Esophagus squamous epithelium (tissue), 5 donors: ENCODE measurements at regions not wholly inside any gene's neighbourhood (a gene's known extent, or its start where the extent isn't known, plus 50 kb on each side); places are given as distances from the start of the nearest gene placed in this dataset.

Experiments
- DNase-seq: peaks from one replicate; lab custom pipeline; 2025; lab: John Stamatoyannopoulos, UW
- H3K27ac ChIP-seq, 4 donors: fragments of 200-600 bp; sonication (generic); one replicate each; pipeline ENCODE4 v1.5.1; 2016 to 2019; ENCODE audit warnings: mild to moderate bottlenecking in 1 of 4
- H3K27me3 ChIP-seq, 4 donors: fragments of 200-600 bp; sonication (generic); 1 replicate in 3 of 4; 2 replicates in 1 of 4; pipeline versions ENCODE4 v1.5.1 to v1.6.0; 2017 to 2021; ENCODE audit warnings: antibody characterized with exemption in 1 of 4
- H3K36me3 ChIP-seq, 3 donors: fragments of 200-600 bp; sonication (generic); one replicate each; pipeline ENCODE4 v1.5.1; 2016 to 2019
- H3K4me1 ChIP-seq, 3 donors: fragments of 200-600 bp; sonication (generic); one replicate each; pipeline ENCODE4 v1.5.1; 2017 to 2019
- H3K4me3 ChIP-seq, 4 donors: fragments of 200-600 bp; sonication (generic); 1 replicate in 3 of 4; 2 replicates in 1 of 4; pipeline ENCODE4 v1.5.1; 2016 to 2019; ENCODE audit warnings: mild to moderate bottlenecking in 2 of 4, moderate library complexity in 1 of 4
- H3K9me3 ChIP-seq, 3 donors: fragments of 200-600 bp; sonication (generic); one replicate each; pipeline ENCODE4 v1.5.1; 2016 to 2019
- POLR2A ChIP-seq, 4 donors: fragments of 450-650 bp; IDR thresholded peaks; one replicate each; pipeline ENCODE4 v1.6.1; 2017; ENCODE audit warnings: antibody characterized with exemption in 4 of 4, mild to moderate bottlenecking in 4 of 4, moderate library complexity in 3 of 4
- WGBS, 2 donors: methylation state at CpG; one replicate each; pipeline ENCODE4 v1.1.5; 2018; 5-methylcytosine and 5-hydroxymethylcytosine counted together
- intact Hi-C: fragments of 100-400 bp; cut with DNase I; formaldehyde crosslinking; loops from one replicate; pipeline ENCODE4 v1.15.0; 2022
- TF ChIP-seq, protein P1 (sequence below), 6 experiments: fragments of 450-650 bp in 4 of 6; fragments of 200-600 bp in 2 of 6; sonication (generic) in 2 of 6; IDR thresholded peaks; one replicate each; pipeline ENCODE4 v1.5.1; 2016 to 2019; ENCODE audit warnings: antibody characterized with exemption in 6 of 6, mild to moderate bottlenecking in 4 of 6, moderate library complexity in 4 of 6
- donor health status: DM: yes; HTN: yes; CAD: no.

GRCh38 chr5:135660826-135661575 lies 82.2 kb upstream of the CXCL14 start:
- TF ChIP-seq, protein P1, sequence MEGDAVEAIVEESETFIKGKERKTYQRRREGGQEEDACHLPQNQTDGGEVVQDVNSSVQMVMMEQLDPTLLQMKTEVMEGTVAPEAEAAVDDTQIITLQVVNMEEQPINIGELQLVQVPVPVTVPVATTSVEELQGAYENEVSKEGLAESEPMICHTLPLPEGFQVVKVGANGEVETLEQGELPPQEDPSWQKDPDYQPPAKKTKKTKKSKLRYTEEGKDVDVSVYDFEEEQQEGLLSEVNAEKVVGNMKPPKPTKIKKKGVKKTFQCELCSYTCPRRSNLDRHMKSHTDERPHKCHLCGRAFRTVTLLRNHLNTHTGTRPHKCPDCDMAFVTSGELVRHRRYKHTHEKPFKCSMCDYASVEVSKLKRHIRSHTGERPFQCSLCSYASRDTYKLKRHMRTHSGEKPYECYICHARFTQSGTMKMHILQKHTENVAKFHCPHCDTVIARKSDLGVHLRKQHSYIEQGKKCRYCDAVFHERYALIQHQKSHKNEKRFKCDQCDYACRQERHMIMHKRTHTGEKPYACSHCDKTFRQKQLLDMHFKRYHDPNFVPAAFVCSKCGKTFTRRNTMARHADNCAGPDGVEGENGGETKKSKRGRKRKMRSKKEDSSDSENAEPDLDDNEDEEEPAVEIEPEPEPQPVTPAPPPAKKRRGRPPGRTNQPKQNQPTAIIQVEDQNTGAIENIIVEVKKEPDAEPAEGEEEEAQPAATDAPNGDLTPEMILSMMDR (IDR thresholded peaks at IDR 0.05), result no peak
- TF ChIP-seq POLR2A (IDR thresholded peaks at IDR 0.05), result no peak
- no peak for DNase-seq
- intact Hi-C loops, result no loop called here
- Histone ChIP-seq H3K36me3 (no peaks in the 10 kb centered on the region), H3K4me3 (no peak overlapping the region), H3K27me3 (no peaks in the 10 kb centered on the region), H3K9me3 (no peaks in the 10 kb centered on the region), H3K4me1 (peaks cover 0 to 11% (median 0%) of the 10 kb centered on the region in 3 donors), H3K27ac (no peak overlapping the region)
- WGBS, 2 donors, result 0 to 10% methylated on average over 1 to 2 of the region's 3 CpGs

DNA sequence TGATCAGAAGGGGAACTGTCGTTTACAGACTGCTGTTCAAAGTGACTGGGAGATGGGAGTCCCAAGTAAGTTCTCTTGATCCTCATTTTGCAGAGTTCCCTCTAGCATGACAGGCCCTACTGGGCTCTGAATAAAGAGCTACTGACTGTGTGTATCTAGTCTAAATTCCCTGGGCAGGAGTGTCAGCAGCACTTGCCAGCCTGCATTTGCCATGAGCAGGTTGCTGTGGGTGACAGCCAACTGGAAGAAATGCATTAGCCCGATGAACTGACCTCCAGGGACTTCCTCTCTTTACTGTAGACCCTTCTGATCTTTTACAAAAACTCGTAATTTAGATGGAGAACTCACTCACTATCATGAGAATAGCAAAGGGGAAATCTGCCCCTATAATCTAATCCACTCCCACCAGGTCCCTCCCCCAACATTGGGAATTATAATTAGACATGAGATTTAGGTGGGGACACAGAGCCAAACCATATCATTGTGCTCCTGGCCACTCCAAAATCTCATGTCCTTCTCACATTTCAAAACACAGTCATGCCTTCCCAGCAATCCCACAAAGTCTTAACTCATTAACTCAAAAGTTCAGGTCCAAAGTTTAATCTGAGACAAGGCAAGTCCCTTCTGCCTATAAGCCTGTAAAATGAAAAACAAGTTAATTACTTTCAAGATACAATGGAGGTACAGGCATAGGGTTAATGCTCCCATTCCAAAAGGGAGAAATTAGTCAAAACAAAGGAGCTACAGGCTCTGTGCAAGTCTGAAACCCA lies 78.9 kb upstream of the CXCL14 start:
- Histone ChIP-seq H3K27ac (no peak overlapping the region), H3K27me3 (no peaks in the 10 kb centered on the region), H3K4me1 (peaks cover 0 to 19% (median 3%) of the 10 kb centered on the region in 3 donors), H3K9me3 (no peaks in the 10 kb centered on the region), H3K36me3 (no peaks in the 10 kb centered on the region), H3K4me3 (no peak overlapping the region)
- 48 to 61% methylated on average over 3 of the region's 3 CpGs for WGBS, 2 donors
- DNase-seq, result no peak
- intact Hi-C loops, result no loop called here
- no peak for TF ChIP-seq POLR2A (IDR thresholded peaks at IDR 0.05)
- TF ChIP-seq, protein P1 (IDR thresholded peaks at IDR 0.05), result no peak

GRCh38 chr5:135655468-135655815 lies 76.7 kb upstream of the CXCL14 start:
- Histone ChIP-seq H3K27ac (no peak overlapping the region), H3K27me3 (no peaks in the 10 kb centered on the region), H3K4me1 (peaks cover 0 to 8% (median 3%) of the 10 kb centered on the region in 3 donors), H3K36me3 (no peaks in the 10 kb centered on the region), H3K9me3 (no peaks in the 10 kb centered on the region), H3K4me3 (no peak overlapping the region)
- WGBS, 2 donors, result 66 to 79% methylated on average over 4 of the region's 4 CpGs
- TF ChIP-seq POLR2A (IDR thresholded peaks at IDR 0.05), result no peak
- TF ChIP-seq, protein P1 (IDR thresholded peaks at IDR 0.05), result no peak
- intact Hi-C loops, result no loop called here
- no peak for DNase-seq

DNA sequence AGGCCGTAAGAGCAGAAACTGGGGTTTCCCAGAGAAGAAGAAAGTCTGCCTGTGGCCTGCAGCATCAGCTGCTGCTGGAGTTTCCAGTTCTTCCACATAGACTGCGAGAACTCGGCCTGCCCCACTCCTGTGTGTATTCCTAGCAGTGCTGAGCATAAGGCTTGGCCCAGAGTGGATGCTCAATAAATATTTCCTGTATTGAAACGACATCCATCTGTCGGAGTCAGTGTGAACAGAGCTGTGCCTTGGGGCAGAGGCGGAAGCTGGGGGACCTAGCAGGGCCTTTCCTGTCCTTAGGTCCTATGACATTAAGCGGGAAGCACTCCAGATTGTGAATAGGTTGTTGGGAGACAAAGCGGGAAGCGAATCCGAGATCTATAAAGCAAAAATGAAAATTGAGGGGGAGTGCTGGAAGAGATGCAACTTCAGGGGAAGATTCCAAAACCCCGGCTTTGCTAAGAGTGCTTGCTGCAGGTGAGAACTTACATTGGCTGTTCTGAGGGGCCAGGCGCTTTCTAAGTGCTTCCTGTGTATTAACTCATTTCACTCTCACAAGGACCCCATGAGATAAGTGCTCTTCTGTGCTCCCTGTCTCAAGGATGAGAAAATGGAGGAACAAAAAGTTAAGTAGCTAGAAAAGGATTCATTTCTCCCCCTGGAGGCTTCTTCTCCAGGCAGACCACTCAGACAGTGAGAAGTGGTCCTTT lies 76.1 kb upstream of the CXCL14 start:
- 63 to 93% methylated on average over 8 to 12 of the region's 12 CpGs for WGBS, 2 donors
- peaks cover 0 to 7% (median 3%) of the 10 kb centered on the region in 3 donors for H3K4me1 ChIP-seq
- H3K36me3 ChIP-seq, result no peaks in the 10 kb centered on the region
- intact Hi-C loops, result no loop called here
- no peak overlapping the region for H3K4me3 ChIP-seq
- H3K27ac ChIP-seq, result no peak overlapping the region
- H3K9me3 ChIP-seq, result no peaks in the 10 kb centered on the region
- no peaks in the 10 kb centered on the region for H3K27me3 ChIP-seq
- TF ChIP-seq POLR2A (IDR thresholded peaks at IDR 0.05), result no peak
- TF ChIP-seq, protein P1 (IDR thresholded peaks at IDR 0.05), result no peak
- DNase-seq, result no peak

DNA sequence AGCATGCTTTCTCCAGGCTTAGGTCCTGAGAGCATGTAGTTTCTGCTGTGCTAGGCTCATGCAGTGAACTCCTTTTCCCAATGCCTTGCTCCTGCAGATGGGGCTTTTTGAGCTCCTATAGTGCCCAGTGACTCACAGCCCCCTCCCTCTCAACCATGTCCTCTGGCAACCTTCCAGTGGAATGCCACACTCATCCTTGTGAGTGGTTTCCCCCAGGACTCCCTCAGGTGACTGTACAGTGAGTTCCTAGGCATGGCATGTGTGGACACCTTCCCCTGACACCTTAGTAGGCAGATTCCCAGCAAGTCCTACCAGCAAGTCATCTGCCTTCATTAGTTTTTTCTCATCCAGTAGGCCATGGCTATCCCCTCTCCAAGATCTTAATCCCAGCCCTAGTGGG lies 72.4 kb upstream of the CXCL14 start:
- Histone ChIP-seq H3K27ac (no peak overlapping the region), H3K27me3 (no peaks in the 10 kb centered on the region), H3K4me3 (no peak overlapping the region), H3K9me3 (no peaks in the 10 kb centered on the region), H3K36me3 (no peaks in the 10 kb centered on the region), H3K4me1 (peaks cover 0 to 10% (median 6%) of the 10 kb centered on the region in 3 donors)
- intact Hi-C loops, result no loop called here
- DNase-seq, result no peak
- no peak for TF ChIP-seq POLR2A (IDR thresholded peaks at IDR 0.05)
- TF ChIP-seq, protein P1 (IDR thresholded peaks at IDR 0.05), result no peak
